ENCODE measurements at regions not wholly inside any gene's neighbourhood (a gene's known extent, or its start where the extent isn't known, plus 50 kb on each side); places are given as distances from the start of the nearest gene placed in this dataset.
A peak's percentile ranks its signal among the peaks of the same experiment; 100 is the strongest.

GRCh38 chr5:27608992-27609391 is 570.6 kb upstream of the CDH9 start:
- DNase-seq (ENCODE audit: low read depth) (no peak), FAIRE-seq (no peak)
- H3K36me3 ChIP-seq (ENCODE audit: control insufficient read depth, insufficient read depth, low read length) = no peaks in the 10 kb centered on the region
- no peak overlapping the region for H3K4me3 ChIP-seq (ENCODE audit: low read depth, low read length)
- no peaks in the 10 kb centered on the region for H3K27me3 ChIP-seq (ENCODE audit: control insufficient read depth, insufficient read depth, low read length)
- TF ChIP-seq CTCF (IDR thresholded peaks at IDR 0.05; ENCODE audit: insufficient read depth, low read length, severe bottlenecking) = no peak

- no peak for TF ChIP-seq CTCF (IDR thresholded peaks at IDR 0.05; ENCODE audit: insufficient read depth, low read length, severe bottlenecking)
- H3K27me3 ChIP-seq (ENCODE audit: control insufficient read depth, insufficient read depth, low read length) = no peaks in the 10 kb centered on the region
- no peak for FAIRE-seq
- no peak overlapping the region for H3K4me3 ChIP-seq (ENCODE audit: low read depth, low read length)
- H3K36me3 ChIP-seq (ENCODE audit: control insufficient read depth, insufficient read depth, low read length) = no peaks in the 10 kb centered on the region
- DNase-seq (ENCODE audit: low read depth) = peak; percentile 10
Observed at GRCh38 chr5:27598576-27598975, 560.2 kb upstream of the CDH9 start.

- Histone ChIP-seq H3K27me3 (ENCODE audit: control insufficient read depth, insufficient read depth, low read length) (no peaks in the 10 kb centered on the region), H3K4me3 (ENCODE audit: low read depth, low read length) (no peak overlapping the region), H3K36me3 (ENCODE audit: control insufficient read depth, insufficient read depth, low read length) (no peaks in the 10 kb centered on the region)
- no peak for TF ChIP-seq CTCF (IDR thresholded peaks at IDR 0.05; ENCODE audit: insufficient read depth, low read length, severe bottlenecking)
- no peak for FAIRE-seq
- no peak for DNase-seq (ENCODE audit: low read depth)
Observed at GRCh38 chr5:27594141-27594540, 555.8 kb upstream of the CDH9 start.

- Histone ChIP-seq H3K36me3 (ENCODE audit: control insufficient read depth, insufficient read depth, low read length) (no peaks in the 10 kb centered on the region), H3K4me3 (ENCODE audit: low read depth, low read length) (no peak overlapping the region), H3K27me3 (ENCODE audit: control insufficient read depth, insufficient read depth, low read length) (no peaks in the 10 kb centered on the region)
- no peak for TF ChIP-seq CTCF (IDR thresholded peaks at IDR 0.05; ENCODE audit: insufficient read depth, low read length, severe bottlenecking)
- no peak for FAIRE-seq
- DNase-seq (ENCODE audit: low read depth) = peak; percentile 64
Observed at GRCh38 chr5:27592231-27592630, 553.8 kb upstream of the CDH9 start.

GRCh38 chr5:27590503-27590902 is 552.1 kb upstream of the CDH9 start:
- H3K36me3 ChIP-seq (ENCODE audit: control insufficient read depth, insufficient read depth, low read length) = no peaks in the 10 kb centered on the region
- H3K27me3 ChIP-seq (ENCODE audit: control insufficient read depth, insufficient read depth, low read length) = no peaks in the 10 kb centered on the region
- no peak overlapping the region for H3K4me3 ChIP-seq (ENCODE audit: low read depth, low read length)
- FAIRE-seq (no peak), DNase-seq (ENCODE audit: low read depth) (no peak)
- no peak for TF ChIP-seq CTCF (IDR thresholded peaks at IDR 0.05; ENCODE audit: insufficient read depth, low read length, severe bottlenecking)

- FAIRE-seq (no peak), DNase-seq (ENCODE audit: low read depth) (no peak)
- Histone ChIP-seq H3K4me3 (ENCODE audit: low read depth, low read length) (no peak overlapping the region), H3K27me3 (ENCODE audit: control insufficient read depth, insufficient read depth, low read length) (no peaks in the 10 kb centered on the region), H3K36me3 (ENCODE audit: control insufficient read depth, insufficient read depth, low read length) (no peaks in the 10 kb centered on the region)
- TF ChIP-seq CTCF (IDR thresholded peaks at IDR 0.05; ENCODE audit: insufficient read depth, low read length, severe bottlenecking) = no peak
Observed at GRCh38 chr5:27578279-27578678, 539.9 kb upstream of the CDH9 start.
